Keratinocyte (primary cell): ENCODE measurements at regions not wholly inside any gene's neighbourhood (a gene's known extent, or its start where the extent isn't known, plus 50 kb on each side); places are given as distances from the start of the nearest gene placed in this dataset.

Source experiments
- DNase-seq: peaks from one replicate; pipeline ENCODE4 v3.0.0-alpha.2; 2011; ENCODE audit warnings: low read depth, missing footprints, low spot score
- FAIRE-seq: peaks from 2 replicates; lab custom pipeline; 2011; peaks lifted over from hg19 to GRCh38; lab: Jason Lieb, UNC
- H2AFZ ChIP-seq: 2 replicates; pipeline ENCODE4 v1.6.0; 2012; ENCODE audit warnings: low read length, control low read depth, inconsistent platforms; ENCODE audit not compliant: control insufficient read depth
- H3K27ac ChIP-seq: 2 replicates; pipeline ENCODE4 v1.5.1; 2011; ENCODE audit warnings: low read length; ENCODE audit not compliant: control insufficient read depth, insufficient read depth
- H3K27me3 ChIP-seq: 3 replicates; pipeline ENCODE4 v1.6.0; 2011; ENCODE audit warnings: low read length; ENCODE audit not compliant: control insufficient read depth, insufficient read depth; ENCODE audit errors: extremely low read depth
- H3K36me3 ChIP-seq, 2 experiments: 2 replicates in 1 of 2; 3 replicates in 1 of 2; pipeline ENCODE4 v1.5.1; 2011; ENCODE audit warnings: low read length in 2 of 2, mild to moderate bottlenecking in 1 of 2; ENCODE audit not compliant: control insufficient read depth in 2 of 2, insufficient read depth in 2 of 2; ENCODE audit errors: extremely low read depth in 1 of 2
- H3K4me1 ChIP-seq: 3 replicates; pipeline ENCODE4 v1.5.1; 2011; ENCODE audit warnings: low read length; ENCODE audit not compliant: control insufficient read depth, insufficient read depth; ENCODE audit errors: extremely low read depth
- H3K4me2 ChIP-seq: 3 replicates; pipeline ENCODE4 v1.6.0; 2011; ENCODE audit warnings: low read depth, low read length; ENCODE audit not compliant: control insufficient read depth, insufficient read depth; ENCODE audit errors: extremely low read depth
- H3K4me3 ChIP-seq, 3 experiments: fragments of 200-600 bp in 1 of 3; sonication (generic) in 1 of 3; 2 replicates in 2 of 3; 3 replicates in 1 of 3; pipeline ENCODE4 v1.5.1; 2011 to 2016; ENCODE audit warnings: low read length in 3 of 3, mild to moderate bottlenecking in 3 of 3, control low read depth in 2 of 3, inconsistent platforms in 1 of 3, low read depth in 1 of 3, mixed read lengths in 1 of 3, mixed run types in 1 of 3, moderate library complexity in 1 of 3; ENCODE audit not compliant: control insufficient read depth in 2 of 3, insufficient read depth in 2 of 3; ENCODE audit errors: extremely low read depth in 1 of 3
- H3K79me2 ChIP-seq: 2 replicates; pipeline ENCODE4 v1.6.0; 2012; ENCODE audit warnings: low read length; ENCODE audit not compliant: control insufficient read depth, insufficient read depth
- H3K9ac ChIP-seq: 3 replicates; pipeline ENCODE4 v1.6.0; 2011; ENCODE audit warnings: low read length; ENCODE audit not compliant: control insufficient read depth, insufficient read depth; ENCODE audit errors: extremely low read depth
- H3K9me1 ChIP-seq: 3 replicates; pipeline ENCODE4 v1.6.0; 2011; ENCODE audit warnings: low read length; ENCODE audit not compliant: control insufficient read depth, insufficient read depth; ENCODE audit errors: extremely low read depth
- H3K9me3 ChIP-seq: 2 replicates; pipeline ENCODE4 v1.5.1; 2012; ENCODE audit warnings: low read depth, low read length; ENCODE audit not compliant: control insufficient read depth
- H4K20me1 ChIP-seq: 3 replicates; pipeline ENCODE4 v1.6.0; 2011; ENCODE audit warnings: low read length; ENCODE audit not compliant: control insufficient read depth, insufficient read depth; ENCODE audit errors: extremely low read depth
- CTCF ChIP-seq, 3 experiments: IDR thresholded peaks in 1 of 3; conservative IDR thresholded peaks in 1 of 3; optimal IDR thresholded peaks in 1 of 3; 2 replicates in 2 of 3; 3 replicates in 1 of 3; pipeline versions ENCODE3 to v1.5.1; 2011; ENCODE audit warnings: low read length in 3 of 3, mild to moderate bottlenecking in 3 of 3, moderate library complexity in 2 of 3, control low read depth in 1 of 3, inconsistent platforms in 1 of 3; ENCODE audit not compliant: insufficient read depth in 2 of 3; ENCODE audit errors: extremely low read depth in 1 of 3
- EZH2 ChIP-seq: IDR thresholded peaks from one replicate; pipeline ENCODE4 v1.6.1; 2012; ENCODE audit warnings: inconsistent platforms, mild to moderate bottlenecking, low read length, moderate library complexity
- dilution Hi-C: fragments of 300-500 bp; cut with MboI; formaldehyde crosslinking; loops from one replicate; pipeline ENCODE4 v1.7.0; 2020; ENCODE audit warnings: low sequenced_read_pairs; ENCODE audit not compliant: extremely low pct_ligation_motif_present

- no peak overlapping the region for H3K9ac ChIP-seq
- dilution Hi-C loops, result no loop called here
- H3K9me3 ChIP-seq, result peaks cover 9% of the 10 kb centered on the region
- H3K79me2 ChIP-seq, result no peaks in the 10 kb centered on the region
- no peak for FAIRE-seq
- no peaks in the 10 kb centered on the region for H3K27me3 ChIP-seq
- no peaks in the 10 kb centered on the region for H3K36me3 ChIP-seq
- H3K4me3 ChIP-seq, result no peak overlapping the region
- no peaks in the 10 kb centered on the region for H4K20me1 ChIP-seq
- H3K27ac ChIP-seq, result no peak overlapping the region
- H3K9me1 ChIP-seq, result no peaks in the 10 kb centered on the region
- H3K4me1 ChIP-seq, result no peaks in the 10 kb centered on the region
- no peak overlapping the region for H2AFZ ChIP-seq
- TF ChIP-seq EZH2 (no peak), CTCF (optimal IDR thresholded peaks at IDR 0.05 in 1 of 3, IDR thresholded peaks at IDR 0.05 in 1 of 3, conservative IDR thresholded peaks at IDR 0.05 in 1 of 3; ENCODE audit: extremely low read depth in 1 of 3, insufficient read depth in 2 of 3, low read length in 3 of 3) (no peak)
- no peak for DNase-seq
- no peak overlapping the region for H3K4me2 ChIP-seq
Measured at GRCh38 chr22:48154943-48155240, 1392.4 kb downstream of the TBC1D22A start.

- Histone ChIP-seq H3K9me3 (peaks cover 8% of the 10 kb centered on the region), H3K4me2 (no peak overlapping the region), H3K79me2 (no peaks in the 10 kb centered on the region), H3K4me3 (no peak overlapping the region), H3K27me3 (no peaks in the 10 kb centered on the region), H3K9ac (no peak overlapping the region), H3K9me1 (no peaks in the 10 kb centered on the region), H3K36me3 (no peaks in the 10 kb centered on the region), H3K4me1 (no peaks in the 10 kb centered on the region), H3K27ac (no peak overlapping the region), H2AFZ (no peak overlapping the region), H4K20me1 (no peaks in the 10 kb centered on the region)
- dilution Hi-C loops, result no loop called here
- FAIRE-seq, result no peak
- DNase-seq, result no peak
- TF ChIP-seq CTCF (optimal IDR thresholded peaks at IDR 0.05 in 1 of 3, IDR thresholded peaks at IDR 0.05 in 1 of 3, conservative IDR thresholded peaks at IDR 0.05 in 1 of 3; ENCODE audit: extremely low read depth in 1 of 3, insufficient read depth in 2 of 3, low read length in 3 of 3) (no peak), EZH2 (no peak)
Measured at GRCh38 chr22:48154169-48154942, 1391.9 kb downstream of the TBC1D22A start.
